HUDEP-2 (cell line): ENCODE measurements at regions not wholly inside any gene's neighbourhood (a gene's known extent, or its start where the extent isn't known, plus 50 kb on each side); places are given as distances from the start of the nearest gene placed in this dataset.

Experiments used
- DNase-seq, 76 experiments: peaks; one replicate each; lab custom pipeline; 2025; ENCODE audit not compliant: unreplicated experiment in 76 of 76; lab: John Stamatoyannopoulos, UW

DNA sequence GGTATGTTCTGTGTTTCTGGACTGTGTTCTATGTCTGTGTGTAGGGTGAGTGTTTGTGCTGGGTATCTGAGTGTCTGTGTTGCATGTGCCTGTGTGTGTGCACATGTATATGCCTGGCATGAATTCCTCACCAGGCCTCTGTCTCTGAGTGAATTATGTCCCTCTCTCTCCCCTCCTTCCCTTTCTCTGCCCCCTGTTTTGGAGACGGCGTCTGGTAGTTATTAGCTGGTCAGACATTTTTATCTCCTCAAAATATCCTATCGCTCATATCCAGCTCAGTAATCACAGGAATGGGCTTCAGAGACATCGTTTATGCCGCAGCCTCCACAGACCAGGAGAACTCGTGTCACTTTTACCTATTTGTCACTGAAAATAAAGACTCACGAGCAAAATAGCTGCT, 483.2 kb upstream of the BRINP1 start:
- DNase-seq = no peak

DNA sequence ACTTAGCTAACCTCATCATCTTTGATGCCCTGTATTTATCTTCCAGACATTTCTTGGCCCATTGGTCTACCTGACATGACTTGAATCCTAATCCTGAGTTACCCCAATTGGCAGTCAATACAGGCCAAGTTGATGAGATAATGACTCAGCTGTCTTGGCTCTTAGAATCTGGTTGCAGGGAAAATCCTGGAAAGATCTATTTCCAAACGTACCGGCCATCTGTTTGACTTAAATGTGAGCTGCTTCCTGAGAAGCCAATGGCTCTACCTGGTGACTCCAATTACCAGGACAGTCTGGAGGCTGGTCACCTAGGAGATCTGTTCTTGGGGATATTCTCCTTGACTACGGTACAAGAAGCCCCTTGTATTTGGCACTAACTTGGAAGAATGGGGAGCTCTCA, 475.2 kb upstream of the BRINP1 start:
- DNase-seq = no peak

DNA sequence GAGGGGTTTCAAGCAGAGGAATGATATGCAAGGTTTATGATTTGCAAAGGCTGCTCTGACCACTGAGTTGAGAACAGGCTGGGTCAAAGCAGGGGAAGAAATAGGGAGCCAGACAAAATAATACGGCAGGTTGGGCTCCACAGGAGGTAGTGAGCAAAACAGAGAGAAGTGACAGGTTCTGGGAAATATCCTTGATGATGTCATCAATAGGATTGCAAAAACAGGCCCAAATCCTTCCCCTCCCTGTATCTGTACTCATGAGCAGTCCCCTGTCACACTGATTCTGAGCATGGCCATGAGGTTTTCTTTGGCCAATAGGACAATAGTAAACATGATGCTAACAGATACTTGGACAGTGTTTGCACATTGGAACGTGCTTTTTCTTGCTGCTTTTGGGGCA, 471.8 kb upstream of the BRINP1 start:
- DNase-seq = no peak

DNA sequence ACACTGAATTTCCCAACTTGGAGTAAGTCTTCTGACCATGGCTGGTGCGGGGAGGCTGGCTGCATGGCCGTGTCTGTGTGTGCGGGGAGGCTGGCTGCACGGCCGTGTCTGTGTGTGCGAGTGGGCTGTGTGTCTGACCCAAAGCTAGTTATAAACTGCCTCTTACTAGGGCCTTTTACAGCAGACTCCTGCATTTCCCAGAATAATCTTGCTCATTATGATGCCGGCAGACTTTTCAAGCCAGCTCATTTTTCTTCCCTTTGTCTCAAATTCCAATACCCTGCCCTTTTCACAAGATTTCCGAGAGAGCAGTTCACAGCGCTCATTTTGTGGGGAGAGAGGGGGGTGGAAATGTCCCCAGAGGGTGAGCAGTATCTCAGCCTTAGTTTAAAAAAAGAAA, 470.7 kb upstream of the BRINP1 start:
- DNase-seq = no peak

DNA sequence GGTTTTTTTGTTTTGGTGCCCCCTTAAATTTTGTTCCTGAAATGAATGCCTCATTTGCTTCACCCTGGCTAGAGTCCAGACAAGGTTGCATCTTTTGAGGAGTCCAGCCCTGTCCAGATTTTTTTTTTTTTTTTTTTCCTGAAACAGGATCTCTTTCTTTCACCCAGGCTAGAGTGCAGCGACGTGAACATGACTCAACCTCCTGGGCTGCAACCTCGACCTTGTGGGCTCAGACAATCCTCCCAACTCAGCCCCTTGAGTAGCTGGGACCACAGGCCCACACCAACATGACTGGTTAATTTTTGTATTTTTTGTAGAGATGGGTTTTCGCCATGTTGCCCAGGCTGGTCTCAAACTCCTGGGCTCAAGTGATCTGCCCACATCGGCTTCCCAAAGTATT, 469.0 kb upstream of the BRINP1 start:
- DNase-seq = no peak

DNA sequence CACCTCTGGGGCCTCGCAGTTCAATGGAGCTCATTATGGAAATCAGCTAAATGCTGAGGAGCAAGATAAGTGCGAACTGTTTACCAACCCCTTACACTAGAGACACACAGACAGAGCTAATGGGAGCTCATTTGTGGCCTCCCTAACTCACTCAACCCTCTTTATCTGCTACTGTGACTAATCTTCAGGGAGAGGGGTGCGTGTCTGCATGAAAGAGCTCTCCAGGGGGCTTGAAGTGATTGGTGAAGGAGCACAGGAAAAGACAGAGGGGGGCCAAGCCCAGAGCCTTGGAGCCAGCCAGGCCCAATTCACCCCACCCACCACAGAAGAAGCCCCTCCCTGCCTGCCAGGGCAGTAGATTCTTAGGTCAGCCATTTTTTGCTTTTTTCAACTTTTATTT, 466.8 kb upstream of the BRINP1 start:
- no peak for DNase-seq

DNA sequence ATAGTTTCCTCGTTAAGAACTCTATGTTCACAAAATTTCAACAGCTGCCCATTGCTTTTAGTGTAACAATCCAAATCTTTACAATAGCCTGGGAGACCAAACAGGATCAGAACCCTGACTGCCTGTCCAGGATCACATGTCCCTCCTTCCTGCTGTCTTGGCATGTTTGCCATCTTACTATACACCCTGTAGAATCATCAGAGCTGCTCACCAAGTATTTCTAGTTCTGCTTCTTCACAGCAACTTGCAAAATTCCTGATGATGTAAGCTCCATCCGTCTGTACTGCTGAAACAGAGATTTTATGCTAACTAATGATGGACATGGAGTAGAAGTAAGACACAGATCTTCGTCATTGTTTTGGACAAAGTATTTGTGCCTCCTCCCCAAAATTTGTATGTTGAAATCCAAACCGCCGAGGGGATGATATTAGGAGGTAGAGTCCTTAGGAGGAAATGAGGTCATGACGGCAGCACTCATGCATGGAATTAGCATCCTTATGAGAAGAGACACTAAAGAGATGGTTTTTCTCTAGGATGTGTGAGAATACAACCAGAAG, 464.9 kb upstream of the BRINP1 start:
- DNase-seq = no peak

DNA sequence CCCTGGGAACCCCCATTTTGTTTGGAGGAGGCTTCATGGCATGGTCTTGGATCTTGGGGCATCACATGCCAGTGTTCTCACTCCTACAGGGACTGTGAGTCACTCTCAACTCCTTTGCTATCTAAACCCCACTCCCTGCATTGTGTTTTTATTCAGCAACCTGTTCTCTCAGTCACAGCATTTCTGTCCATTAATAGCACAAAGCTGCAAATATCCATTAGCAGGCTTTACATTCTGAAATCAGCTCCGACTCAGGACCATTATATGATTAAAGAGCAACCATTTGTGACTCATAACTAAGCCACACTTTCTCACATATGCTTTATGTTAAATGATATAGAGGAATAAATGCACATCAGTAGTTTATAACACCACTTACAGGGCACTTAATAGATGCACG, 462.1 kb upstream of the BRINP1 start:
- no peak for DNase-seq

DNA sequence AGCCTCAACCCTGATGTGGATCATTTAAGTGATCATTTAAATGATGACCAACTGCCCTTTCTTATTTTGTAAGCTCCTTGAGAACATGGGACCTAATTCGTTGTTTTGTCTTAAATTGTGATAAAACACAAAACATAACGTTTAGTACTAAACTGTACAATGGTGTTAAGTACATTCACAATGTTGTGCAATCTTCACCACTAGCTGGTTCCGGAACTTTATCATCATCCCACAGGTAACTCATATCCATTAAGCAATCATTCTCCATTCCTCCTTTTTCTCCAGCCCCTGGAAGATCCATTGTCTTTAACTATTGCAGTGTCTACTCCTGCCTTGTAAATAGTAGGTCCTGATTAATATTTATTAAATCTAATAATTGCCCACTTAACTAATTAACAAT, 460.5 kb upstream of the BRINP1 start:
- no peak for DNase-seq

DNA sequence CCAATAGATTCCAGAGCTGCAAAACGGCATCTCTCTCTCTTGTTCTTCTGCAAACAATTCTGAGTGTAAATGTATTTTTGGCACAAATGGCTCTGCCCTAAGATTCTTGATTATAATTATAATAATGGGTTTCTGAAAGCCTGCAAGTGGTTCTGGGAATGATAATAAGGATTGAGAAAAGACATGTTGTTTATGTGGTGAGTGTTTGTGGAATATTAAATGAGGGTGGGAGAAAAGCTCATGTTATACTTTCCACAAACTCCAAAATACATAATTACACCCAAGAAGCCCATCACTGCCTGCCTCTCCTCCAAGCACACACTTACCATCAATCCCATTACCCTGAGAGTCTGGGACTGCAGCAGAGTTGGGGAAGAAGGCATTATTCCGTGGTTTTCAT, 460.0 kb upstream of the BRINP1 start:
- DNase-seq = no peak

DNA sequence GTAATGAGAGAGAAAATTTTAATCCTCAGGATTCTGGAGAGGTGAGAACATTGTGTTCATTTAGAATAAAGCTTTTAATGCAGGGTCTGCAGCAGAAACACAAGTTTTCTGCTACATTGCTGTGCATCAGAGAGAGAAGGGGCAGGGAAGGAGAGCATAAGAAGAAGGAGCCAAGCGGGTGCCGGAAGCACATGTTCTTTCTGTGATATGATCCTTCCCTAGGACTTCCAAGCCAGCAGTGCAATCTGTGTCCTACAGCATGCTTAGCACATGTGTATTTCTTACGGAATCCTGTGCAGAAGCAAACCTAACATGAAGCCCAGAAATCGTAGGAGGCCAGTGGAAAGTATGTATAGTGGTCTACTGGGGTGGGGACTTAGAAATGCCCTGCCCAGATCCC, 458.3 kb upstream of the BRINP1 start:
- DNase-seq = no peak

DNA sequence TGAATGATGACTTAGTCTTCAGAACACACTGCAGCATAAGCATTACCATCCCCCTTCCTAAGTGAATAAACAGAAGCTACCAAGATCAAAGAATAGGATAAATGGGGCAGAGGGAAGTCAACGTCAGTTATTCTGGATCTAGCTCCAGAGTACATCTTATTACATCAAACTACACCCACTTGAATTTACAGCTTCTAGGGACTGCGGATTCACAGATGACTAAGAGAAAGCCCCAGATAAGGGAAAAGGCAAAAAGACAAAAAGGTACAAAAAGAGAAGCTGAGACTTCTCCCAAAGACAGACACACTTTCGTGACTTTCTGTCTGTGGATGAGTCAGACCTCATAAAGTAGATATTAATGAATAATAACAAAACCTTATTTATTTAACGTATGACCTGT, 457.9 kb upstream of the BRINP1 start:
- no peak for DNase-seq

DNA sequence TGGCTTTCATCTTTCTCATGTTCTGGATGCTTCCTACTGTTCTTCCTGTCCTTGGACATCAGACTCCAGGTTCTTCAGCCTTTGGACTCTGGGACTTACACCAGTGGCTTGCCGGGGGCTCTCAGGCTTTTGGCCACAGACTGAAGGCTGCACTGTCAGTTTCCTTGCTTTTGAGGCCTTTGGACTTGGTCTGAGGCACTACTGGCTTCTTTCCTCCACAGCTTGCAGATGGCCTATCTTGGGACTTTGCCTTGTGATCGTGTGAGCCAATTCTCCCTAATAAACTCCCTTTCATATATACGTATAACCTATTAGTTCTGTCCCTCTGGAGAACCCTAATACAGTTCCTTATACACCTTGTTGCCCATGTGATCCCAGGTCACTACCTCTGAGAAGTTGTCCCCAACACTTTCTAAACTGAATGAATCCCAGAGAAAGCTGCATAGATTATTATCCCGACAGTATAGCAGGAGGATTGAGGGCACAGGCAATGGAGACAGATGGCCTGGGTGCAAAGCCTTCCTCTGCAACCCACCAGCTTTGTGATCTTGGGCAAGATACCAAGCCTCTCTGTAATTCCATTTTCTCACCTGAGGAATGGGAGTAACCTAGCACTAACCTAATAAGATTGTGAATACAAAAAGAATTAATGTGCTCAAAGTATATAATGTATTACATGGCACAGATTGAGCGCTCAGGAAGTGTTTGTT, 449.6 kb upstream of the BRINP1 start:
- no peak for DNase-seq

DNA sequence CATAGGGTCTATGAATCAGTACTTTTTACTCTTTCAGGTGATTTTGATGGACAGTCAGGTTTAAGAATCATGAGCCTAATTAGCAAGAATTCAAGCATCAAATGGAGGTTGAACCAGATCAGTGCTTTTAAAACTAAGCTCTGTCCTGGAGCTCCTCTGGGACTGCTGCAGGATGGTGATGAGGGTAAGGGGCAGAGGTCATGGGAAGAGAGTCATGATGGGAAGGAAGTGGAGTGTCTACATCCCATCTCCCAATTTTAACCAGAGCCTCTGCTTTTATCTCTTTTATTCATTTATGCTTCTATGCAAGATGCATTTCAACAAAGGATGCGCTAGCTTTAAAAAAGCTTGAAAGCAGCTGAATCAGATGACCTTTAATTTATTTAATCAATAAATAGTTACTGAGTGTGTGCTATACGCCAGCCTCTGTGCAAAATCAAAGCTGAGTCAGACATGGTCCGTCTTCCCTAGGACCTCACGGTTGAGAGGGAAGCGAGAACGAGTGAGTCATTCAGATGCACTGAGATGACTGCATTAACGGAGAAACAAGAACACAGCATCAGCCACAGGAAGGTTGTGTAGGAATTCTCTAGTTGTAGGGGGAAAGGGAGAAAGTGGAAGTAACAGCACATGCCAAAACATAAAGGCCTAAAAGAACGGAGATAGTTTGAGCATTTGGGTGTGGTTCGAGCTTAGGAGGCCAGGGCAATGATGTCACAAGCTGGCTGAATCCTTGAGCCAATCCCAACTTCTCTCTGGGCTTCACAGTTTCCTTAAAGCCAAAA, 441.6 kb upstream of the BRINP1 start:
- DNase-seq = no peak

DNA sequence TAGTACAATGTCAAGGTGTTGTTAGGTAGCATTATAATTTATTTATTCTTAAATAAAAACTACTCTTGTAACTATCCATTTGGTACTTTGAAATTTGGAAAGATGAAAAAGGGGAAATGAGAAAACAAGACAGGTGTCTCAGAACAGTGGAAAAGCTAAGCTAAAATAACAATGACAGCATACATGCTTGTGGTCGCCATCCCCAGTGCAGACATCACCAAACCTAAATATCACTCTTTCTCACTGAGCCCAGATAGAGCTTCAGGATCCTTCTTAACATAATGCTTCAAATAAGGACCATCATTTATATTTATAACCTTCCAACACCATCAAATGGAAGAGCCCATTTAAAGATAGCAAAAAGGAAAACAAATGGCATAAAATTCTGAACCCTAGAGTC, 434.4 kb upstream of the BRINP1 start:
- DNase-seq = no peak

DNA sequence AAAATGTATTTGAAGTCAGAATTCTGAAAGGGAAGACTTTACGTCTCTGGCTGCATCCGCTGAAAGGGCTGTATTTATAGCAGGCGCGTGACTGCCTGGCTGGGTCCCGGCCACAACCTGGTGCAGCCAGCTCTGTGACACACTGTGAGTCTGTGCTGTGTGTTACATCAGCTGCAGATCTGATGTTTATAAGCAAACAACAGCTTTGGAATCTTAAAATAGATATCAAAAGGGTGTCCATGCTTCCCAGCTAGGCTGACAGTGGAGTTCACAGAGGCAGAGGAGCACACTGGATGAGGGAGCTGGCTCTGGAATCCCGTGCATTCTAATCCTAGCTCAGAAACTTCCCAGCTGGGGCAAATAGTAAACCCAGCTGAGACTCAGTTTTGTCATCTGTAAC, 433.4 kb upstream of the BRINP1 start:
- DNase-seq = no peak

DNA sequence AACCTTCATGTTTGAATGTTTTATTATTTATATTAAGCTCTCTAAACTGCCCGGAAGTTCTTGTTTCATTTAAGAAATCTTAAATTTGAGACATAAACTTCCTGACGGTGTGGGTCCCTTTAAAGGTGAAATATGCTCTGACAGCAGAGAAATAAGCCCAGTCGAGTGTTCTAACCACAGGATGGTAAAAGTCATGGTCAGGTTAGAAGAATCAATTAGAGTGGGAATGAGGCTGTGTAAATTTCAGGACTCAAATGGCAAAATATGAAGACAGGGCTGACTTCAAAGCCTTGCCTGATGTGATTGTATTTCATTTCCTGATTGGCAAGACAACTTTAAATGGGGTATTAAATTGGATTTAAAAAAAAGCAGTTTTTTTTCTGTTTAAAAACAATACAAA, 432.9 kb upstream of the BRINP1 start:
- no peak for DNase-seq

DNA sequence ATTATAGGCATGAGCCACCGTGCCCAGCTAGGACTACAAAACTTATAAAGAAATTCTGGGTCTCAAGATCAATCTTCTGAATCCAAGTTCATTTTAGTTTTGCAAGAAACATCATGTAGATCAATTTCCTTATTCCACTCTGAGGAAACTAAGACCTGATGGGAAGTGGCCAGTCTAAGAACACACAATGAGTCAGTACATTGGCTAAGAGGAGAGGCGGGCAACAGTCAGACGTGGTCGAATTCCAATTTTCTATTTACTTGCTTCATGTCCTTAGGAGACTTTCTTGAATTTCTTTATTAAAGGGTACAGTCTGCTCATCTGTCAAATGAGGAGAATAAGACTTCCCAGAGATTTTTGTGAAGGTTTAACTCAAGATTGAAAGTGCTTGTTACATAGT, 432.1 kb upstream of the BRINP1 start:
- no peak for DNase-seq

DNA sequence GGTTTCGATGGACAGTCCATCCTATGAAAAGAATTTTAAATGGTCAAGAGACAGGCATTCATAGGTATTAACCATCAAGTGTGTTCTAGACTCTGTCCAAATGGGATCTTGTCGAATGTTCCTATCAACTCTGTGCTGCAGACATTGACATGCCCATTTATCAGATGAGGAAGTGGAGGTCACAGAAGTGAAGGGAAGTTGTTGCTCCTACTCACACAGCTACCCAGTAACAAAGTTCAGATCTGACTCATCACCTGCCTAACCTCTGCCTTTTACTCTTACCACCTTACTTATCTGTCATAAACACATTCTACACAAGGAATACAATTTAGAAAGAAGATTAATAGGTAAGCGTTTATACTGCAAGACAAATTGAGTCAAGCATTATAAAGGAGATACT, 426.2 kb upstream of the BRINP1 start:
- DNase-seq = no peak

DNA sequence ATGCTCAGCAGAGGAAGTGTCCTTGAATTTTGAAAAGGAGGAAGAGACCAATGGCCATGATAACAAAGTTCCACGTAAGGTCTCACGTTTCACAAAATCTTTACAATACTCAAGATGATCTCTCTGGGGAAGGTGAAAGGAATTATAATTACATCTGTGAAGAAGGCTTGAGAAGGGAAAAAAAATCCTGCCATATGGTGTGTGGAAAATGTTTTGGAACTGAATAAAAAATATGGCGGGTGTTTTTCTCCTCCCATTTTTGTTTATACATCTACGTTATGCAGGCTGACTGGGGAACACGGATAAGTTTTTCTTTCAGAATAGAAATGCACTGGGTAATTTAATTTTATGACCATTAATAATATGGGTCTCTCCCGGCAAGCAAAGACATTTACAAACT, 425.6 kb upstream of the BRINP1 start:
- no peak for DNase-seq

DNA sequence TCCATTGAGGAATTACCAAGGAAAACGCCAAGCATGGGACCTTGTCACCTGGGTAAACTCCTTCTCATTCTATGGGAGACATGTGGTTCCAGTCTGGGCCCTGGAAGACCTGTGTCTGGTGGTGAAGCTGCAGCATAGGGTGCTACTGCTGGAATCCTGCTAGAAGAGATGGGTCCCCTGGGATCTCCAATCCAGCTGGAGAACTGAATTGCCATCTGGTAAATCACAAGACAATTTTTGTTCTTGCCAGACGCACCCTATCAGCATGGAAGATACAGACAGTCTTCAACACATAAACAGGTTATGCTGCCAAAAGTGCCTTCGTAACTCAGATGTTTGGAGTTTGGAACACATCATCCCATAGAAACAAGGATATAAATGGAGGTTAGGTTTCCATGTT, 424.0 kb upstream of the BRINP1 start:
- DNase-seq = no peak

DNA sequence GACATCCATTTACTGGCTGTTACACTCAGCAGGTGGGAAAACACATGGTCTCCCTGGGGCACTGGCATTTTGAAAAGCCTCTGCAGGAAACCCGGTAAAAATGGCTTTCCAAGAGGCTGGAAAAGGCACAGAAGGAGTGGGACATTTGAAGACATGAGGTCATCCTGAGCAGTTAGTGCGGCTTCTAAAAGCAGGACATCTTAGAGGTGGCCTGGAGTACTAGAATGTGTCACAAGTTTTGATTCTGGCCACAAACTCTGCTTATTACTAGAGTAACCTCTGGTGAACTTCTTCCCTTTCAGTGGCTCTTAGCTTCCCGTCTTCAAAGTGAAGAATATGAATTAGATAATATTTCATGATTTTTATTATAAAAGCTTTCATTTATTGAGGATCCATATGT, 423.0 kb upstream of the BRINP1 start:
- DNase-seq = no peak
